ACC112 (cell line): ENCODE measurements at regions not wholly inside any gene's neighbourhood (a gene's known extent, or its start where the extent isn't known, plus 50 kb on each side); places are given as distances from the start of the nearest gene placed in this dataset.

Experiments
- H2AFZ ChIP-seq: fragments of 200-600 bp; sonication (generic); one replicate; pipeline ENCODE4 v1.6.0; 2017; ENCODE audit warnings: antibody characterized with exemption, low read length; ENCODE audit not compliant: unreplicated experiment
- H3K27ac ChIP-seq: fragments of 200-600 bp; sonication (generic); 2 replicates; pipeline ENCODE4 v1.5.1; 2014; ENCODE audit warnings: low read depth, mild to moderate bottlenecking, antibody characterized with exemption, low read length, moderate library complexity
- H3K27me3 ChIP-seq: fragments of 200-600 bp; sonication (generic); 2 replicates; pipeline ENCODE4 v1.6.1; 2014; ENCODE audit warnings: mild to moderate bottlenecking, antibody characterized with exemption, low read length, moderate library complexity, mixed read lengths; ENCODE audit not compliant: insufficient read depth
- H3K36me3 ChIP-seq: fragments of 200-600 bp; sonication (generic); 2 replicates; pipeline ENCODE4 v1.6.1; 2016; ENCODE audit warnings: mild to moderate bottlenecking, antibody characterized with exemption, low read length, moderate library complexity, mixed read lengths; ENCODE audit not compliant: insufficient read depth
- H3K4me1 ChIP-seq: fragments of 200-600 bp; sonication (generic); one replicate; pipeline ENCODE4 v1.6.1; 2016; ENCODE audit warnings: low read length, mixed read lengths; ENCODE audit not compliant: insufficient read depth, unreplicated experiment, control insufficient read depth
- H3K4me3 ChIP-seq: fragments of 200-600 bp; sonication (generic); 2 replicates; pipeline ENCODE4 v1.5.1; 2014; ENCODE audit warnings: mild to moderate bottlenecking, low read depth, low read length
- H3K79me2 ChIP-seq: fragments of 200-600 bp; sonication (generic); one replicate; pipeline ENCODE4 v1.6.0; 2016; ENCODE audit warnings: low read length; ENCODE audit not compliant: control insufficient read depth, unreplicated experiment, insufficient read depth

DNA sequence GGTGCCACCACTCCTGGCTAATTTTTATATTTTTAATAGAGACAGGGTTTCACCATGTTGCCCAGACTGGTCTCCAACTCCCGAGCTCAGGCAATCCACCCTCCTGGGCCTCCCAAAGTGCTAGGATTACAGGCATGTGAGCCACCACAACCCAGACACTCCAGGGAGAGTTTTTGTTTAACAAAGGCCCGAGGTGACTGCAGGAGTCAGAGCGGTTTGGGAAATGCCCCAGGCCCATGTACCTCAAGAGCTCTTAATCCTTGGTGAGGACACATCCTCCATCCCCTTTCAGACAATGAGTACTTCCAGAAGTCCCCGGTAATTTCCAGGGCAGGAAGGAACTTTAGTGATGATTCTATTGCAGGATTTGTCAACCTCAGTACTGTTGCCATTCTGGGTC lies 176.0 kb downstream of the ESRRB start:
- Histone ChIP-seq H3K27me3 (no peaks in the 10 kb centered on the region), H2AFZ (no peak overlapping the region), H3K4me1 (no peaks in the 10 kb centered on the region), H3K79me2 (no peaks in the 10 kb centered on the region), H3K27ac (no peak overlapping the region), H3K36me3 (no peaks in the 10 kb centered on the region), H3K4me3 (no peak overlapping the region)

DNA sequence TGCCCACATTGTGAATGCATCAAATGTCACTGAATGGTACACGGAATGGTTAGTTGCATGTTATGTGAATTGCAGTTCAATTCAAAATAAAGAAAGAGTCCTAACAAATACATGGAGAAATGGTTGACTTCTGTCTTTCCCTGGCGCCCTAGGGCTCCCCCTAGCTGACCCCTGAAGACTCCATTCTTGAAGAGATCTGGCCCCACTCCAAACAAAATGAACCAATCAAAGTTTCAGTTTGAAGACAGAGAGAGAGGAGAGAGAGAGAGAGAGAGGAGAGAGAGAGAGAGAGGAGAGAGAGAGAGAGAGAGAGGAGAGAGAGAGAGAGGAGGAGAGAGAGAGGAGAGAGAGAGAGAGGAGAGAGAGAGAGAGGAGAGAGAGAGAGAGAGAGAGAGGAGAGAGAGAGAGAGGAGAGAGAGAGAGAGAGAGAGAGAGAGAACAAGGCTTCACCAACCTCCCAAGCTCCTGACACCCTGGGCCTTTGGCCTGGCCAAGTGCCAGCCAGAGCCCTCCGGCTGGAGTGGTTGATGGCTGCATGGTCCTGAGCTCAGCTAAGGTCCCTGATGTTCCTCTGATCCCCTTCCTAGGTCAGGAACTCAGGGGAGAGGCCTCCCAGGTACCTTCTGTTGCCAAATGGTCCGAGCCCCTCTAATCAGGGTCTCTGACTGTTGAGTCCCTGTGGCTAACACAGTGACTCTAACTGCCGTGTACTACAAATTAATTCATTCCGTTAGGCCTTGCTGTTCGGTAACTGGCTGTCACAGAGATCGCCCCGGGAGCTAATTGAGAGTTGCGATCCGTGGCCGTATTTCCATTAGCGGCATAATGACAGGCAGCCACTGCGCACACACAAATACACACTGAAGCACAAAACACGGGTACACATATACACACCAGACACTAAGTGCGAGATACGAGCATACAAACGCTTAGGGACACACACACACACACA lies 188.8 kb downstream of the ESRRB start:
- Histone ChIP-seq H2AFZ (no peak overlapping the region), H3K27ac (no peak overlapping the region), H3K79me2 (no peaks in the 10 kb centered on the region), H3K4me1 (no peaks in the 10 kb centered on the region), H3K27me3 (no peaks in the 10 kb centered on the region; the same call in 1 of the 2 replicates), H3K4me3 (no peak overlapping the region), H3K36me3 (no peaks in the 10 kb centered on the region)

DNA sequence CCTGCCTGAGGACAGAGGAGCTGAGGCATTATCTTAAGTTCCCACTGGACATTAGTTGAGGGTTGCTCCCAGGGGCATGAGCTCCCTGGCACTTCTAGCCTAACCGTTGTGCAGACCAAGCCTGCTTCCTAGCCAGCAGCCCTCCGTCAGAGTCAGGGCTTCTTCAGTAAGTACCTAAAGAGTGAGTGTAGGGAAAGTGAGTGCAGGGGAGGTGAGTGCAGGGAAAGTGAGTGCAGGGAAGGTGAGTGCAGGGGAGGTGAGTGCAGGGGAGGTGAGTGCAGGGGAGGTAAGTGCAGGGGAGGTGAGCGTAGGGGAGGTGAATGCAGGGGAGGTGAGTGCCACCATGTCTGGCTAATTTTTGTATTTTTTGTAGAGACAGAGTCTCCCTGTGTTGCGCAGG lies 190.5 kb downstream of the ESRRB start:
- Histone ChIP-seq H3K4me1 (no peaks in the 10 kb centered on the region), H3K4me3 (no peak overlapping the region), H3K27ac (no peak overlapping the region), H3K79me2 (no peaks in the 10 kb centered on the region), H2AFZ (no peak overlapping the region), H3K27me3 (no peaks in the 10 kb centered on the region; the same call in 1 of the 2 replicates), H3K36me3 (no peaks in the 10 kb centered on the region)

DNA sequence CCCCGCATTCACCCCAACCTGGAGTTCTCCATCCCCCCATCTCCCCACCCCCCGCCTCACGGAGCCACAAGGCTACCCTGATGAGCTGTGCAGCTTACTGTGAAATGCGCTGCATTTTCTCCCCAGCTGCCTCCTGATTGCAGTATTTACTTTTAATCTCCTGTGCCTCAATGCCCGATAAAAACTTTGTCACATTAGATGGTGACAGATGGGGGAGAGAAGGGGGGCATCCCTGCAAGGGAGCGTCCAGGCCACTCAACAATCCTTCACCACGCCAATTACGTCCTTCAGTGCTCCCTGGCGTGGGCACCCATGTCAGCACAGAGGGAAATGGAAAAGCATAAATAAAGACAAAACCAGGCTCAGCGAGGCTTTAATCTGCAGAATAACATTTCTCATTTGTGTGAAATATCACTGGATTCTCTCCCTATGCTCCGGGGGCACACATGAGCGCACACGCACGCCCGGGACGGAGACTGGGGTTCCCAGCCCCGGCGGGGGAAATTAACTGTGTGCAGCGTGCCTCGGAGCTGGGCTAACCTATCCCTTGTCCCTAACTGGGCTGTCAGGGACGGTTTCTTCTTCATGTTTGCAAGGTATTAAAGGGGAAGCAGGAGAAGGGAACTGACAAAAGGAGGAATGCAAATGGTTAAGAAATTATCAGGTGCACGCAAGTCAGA lies 186.7 kb upstream of the VASH1 start:
- H3K4me3 ChIP-seq, result no peak overlapping the region
- H3K4me1 ChIP-seq, result no peaks in the 10 kb centered on the region
- H2AFZ ChIP-seq, result no peak overlapping the region
- no peaks in the 10 kb centered on the region for H3K79me2 ChIP-seq
- no peak overlapping the region for H3K27ac ChIP-seq
- H3K27me3 ChIP-seq, result peaks cover 9% of the 10 kb centered on the region; the same call in 1 of the 2 replicates
- no peaks in the 10 kb centered on the region for H3K36me3 ChIP-seq

DNA sequence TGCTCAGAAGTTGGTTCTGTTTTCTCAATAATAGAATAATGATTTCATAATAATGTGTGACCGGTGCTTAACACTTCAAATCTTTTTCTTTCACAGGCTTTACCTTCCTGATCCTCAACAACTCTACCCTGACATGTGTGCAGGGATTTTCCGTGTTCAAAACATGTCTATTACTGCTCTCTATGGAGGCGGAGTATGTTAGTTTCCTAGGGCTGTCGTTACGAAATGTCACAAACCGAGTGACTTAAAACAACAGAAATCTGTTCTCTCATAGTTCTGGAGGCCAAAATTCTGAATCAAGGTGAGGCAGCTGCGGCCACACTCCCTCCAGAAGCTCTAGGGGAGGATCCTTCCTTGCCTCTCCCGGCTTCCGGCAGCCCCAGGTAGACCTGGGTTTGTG lies 186.2 kb upstream of the VASH1 start:
- no peak overlapping the region for H3K27ac ChIP-seq
- no peaks in the 10 kb centered on the region for H3K36me3 ChIP-seq
- H3K79me2 ChIP-seq, result no peaks in the 10 kb centered on the region
- H3K4me1 ChIP-seq, result no peaks in the 10 kb centered on the region
- peaks cover 14% of the 10 kb centered on the region; the same call in 1 of the 2 replicates for H3K27me3 ChIP-seq
- H3K4me3 ChIP-seq, result no peak overlapping the region
- H2AFZ ChIP-seq, result no peak overlapping the region

DNA sequence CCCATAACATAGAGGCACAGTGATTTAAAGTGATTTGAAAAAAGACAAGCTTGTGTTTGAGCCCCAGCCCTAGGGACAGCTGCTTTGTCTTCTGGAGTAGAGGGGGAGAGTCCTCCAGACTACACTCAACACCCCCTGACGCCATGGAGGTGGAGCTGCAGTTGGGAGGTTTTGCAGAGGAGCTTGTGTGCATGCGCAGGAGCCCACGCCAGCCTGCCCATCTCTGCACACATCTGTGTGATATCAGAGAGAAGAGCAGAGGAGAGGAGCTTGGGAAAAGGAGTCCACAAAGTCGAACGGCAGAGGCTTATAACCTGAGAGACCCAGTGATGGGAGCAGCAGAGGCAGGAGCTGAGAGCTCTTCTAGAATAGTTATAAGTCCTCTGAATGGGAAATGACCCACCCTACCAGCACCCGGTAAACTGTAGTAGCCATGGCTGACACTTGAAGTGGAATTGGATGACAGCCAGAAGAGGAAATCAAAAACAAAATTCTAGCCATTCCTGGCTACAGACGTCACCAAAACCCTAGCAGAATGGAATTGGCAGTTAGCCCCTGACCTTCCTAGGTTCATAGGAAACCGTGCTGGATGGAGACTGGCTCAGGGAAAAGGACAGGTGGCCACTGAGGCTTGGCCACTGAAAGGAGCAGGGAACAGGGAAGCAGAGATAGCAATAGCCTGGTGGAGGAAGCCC lies 185.1 kb upstream of the VASH1 start:
- Histone ChIP-seq H3K27me3 (peaks cover 18% of the 10 kb centered on the region; the same call in 1 of the 2 replicates), H3K4me1 (no peaks in the 10 kb centered on the region), H2AFZ (no peak overlapping the region), H3K4me3 (no peak overlapping the region), H3K27ac (no peak overlapping the region), H3K79me2 (no peaks in the 10 kb centered on the region), H3K36me3 (no peaks in the 10 kb centered on the region)

DNA sequence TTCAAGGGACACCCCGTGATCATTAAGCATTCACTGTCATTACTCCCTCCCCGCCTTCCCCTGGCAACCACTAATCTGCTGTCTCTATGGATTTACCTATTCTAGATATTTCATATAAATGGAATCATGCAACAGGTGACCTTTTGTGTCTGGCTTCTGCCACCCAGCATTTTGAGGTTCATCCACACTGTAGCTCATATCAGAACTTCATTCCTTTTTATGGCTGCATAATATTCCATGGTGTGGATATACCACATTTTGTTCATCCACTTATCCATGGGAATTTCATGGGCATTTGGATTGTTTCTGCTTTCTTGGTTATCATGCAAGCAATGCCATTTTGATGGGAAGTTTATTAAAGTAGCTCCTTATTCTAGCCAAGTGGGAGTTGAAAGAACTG lies 184.2 kb upstream of the VASH1 start:
- Histone ChIP-seq H3K79me2 (no peaks in the 10 kb centered on the region), H3K27me3 (peaks cover 18% of the 10 kb centered on the region; the same call in 1 of the 2 replicates), H3K4me3 (no peak overlapping the region)

DNA sequence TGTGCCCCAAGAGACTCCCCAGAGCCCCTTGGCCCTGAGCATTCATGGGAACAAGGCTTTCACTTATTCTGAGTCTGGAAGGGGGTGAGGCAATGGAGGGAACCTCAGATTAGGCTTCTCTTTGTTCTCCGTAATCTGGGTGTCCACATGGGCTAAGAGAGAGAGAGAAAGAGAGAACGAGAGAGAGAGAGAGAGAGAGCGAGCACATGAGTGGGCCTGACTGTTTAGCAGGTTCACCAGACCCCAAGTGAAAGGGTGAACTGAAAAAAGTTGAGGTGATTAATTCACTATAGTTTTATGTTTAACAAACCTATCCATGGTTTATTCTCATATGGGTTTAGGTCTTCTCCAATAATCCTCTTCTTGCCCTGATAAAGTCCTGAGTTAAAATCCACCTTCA lies 183.4 kb upstream of the VASH1 start:
- peaks cover 18% of the 10 kb centered on the region; the same call in 1 of the 2 replicates for H3K27me3 ChIP-seq
- H2AFZ ChIP-seq, result no peak overlapping the region
- no peaks in the 10 kb centered on the region for H3K4me1 ChIP-seq
- no peaks in the 10 kb centered on the region for H3K79me2 ChIP-seq
- no peak overlapping the region for H3K4me3 ChIP-seq
- H3K27ac ChIP-seq, result no peak overlapping the region
- H3K36me3 ChIP-seq, result no peaks in the 10 kb centered on the region

More for the DNA sequence above, 184.2 kb upstream of the VASH1 start:
- H3K4me1 ChIP-seq, result no peaks in the 10 kb centered on the region
- no peaks in the 10 kb centered on the region for H3K36me3 ChIP-seq
- no peak overlapping the region for H3K27ac ChIP-seq
- H2AFZ ChIP-seq, result no peak overlapping the region

DNA sequence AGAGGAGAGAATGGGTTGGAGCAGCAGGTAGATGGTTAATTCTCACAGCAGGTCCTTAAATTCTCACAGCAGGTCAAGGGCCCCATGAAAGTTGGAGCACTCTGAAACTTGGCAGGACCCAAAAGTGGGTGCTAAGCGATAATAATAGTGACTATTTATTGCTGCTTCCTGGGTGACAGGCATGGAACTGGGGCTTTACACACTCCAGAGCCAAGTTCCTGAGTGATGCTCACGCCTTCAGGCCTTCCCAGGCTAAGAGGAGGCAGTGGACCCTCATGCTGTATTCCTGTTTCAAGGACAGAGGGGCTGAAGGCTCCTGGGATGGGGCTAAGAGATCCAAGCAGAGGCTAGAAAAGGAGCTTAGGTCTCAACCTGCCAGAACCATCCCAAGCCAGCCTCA lies 180.9 kb upstream of the VASH1 start:
- H3K4me1 ChIP-seq, result no peaks in the 10 kb centered on the region
- H3K79me2 ChIP-seq, result no peaks in the 10 kb centered on the region
- H3K36me3 ChIP-seq, result no peaks in the 10 kb centered on the region
- no peak overlapping the region for H3K4me3 ChIP-seq
- H2AFZ ChIP-seq, result no peak overlapping the region
- no peak overlapping the region for H3K27ac ChIP-seq
- H3K27me3 ChIP-seq, result peaks cover 10% of the 10 kb centered on the region; the same call in 1 of the 2 replicates

DNA sequence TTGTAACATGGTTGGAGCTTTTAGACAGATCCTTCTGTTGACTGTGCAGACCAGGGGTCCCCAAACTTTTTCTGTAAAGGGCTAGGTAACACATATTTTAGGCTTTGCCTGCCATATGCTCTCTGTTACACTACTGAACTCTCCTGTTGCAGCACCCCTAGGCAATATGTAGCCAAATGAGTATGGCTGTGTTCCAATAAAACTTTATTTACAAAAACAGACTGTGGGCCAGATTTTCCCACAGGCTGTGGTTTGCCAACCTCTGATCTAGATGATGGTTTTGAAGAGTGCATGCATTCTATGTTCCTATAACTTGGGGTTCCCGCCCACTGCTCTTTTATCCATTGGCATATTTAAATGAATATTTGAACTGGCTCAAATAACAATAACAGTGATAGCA lies 180.3 kb upstream of the VASH1 start:
- Histone ChIP-seq H3K4me3 (no peak overlapping the region), H3K27ac (no peak overlapping the region), H3K4me1 (no peaks in the 10 kb centered on the region), H2AFZ (no peak overlapping the region), H3K79me2 (no peaks in the 10 kb centered on the region), H3K36me3 (no peaks in the 10 kb centered on the region), H3K27me3 (peaks cover 10% of the 10 kb centered on the region; the same call in 1 of the 2 replicates)
